CD14-positive monocyte (primary cell): ENCODE measurements at regions not wholly inside any gene's neighbourhood (a gene's known extent, or its start where the extent isn't known, plus 50 kb on each side); places are given as distances from the start of the nearest gene placed in this dataset.

Experiments
- DNase-seq, 3 donors: peaks; one replicate each; pipeline ENCODE4 v3.0.0-alpha.2; 2011 to 2022
- H2AFZ ChIP-seq: 2 replicates; pipeline ENCODE4 v1.6.0; 2012; ENCODE audit warnings: mild to moderate bottlenecking, low read depth, low read length, inconsistent platforms; ENCODE audit not compliant: insufficient read depth, poor library complexity, severe bottlenecking
- H3K27ac ChIP-seq, 2 donors: 1 replicate in 1 of 2; 2 replicates in 1 of 2; pipeline ENCODE4 v1.5.1; 2012 to 2013; ENCODE audit warnings: low read length in 2 of 2, control low read depth in 1 of 2, inconsistent platforms in 1 of 2, low read depth in 1 of 2, mild to moderate bottlenecking in 1 of 2
- H3K27me3 ChIP-seq, 2 donors: one replicate each; pipeline versions ENCODE4 v1.6.0 to v1.6.1; 2011 to 2013; ENCODE audit warnings: low read length in 2 of 2; ENCODE audit not compliant: control insufficient read depth in 2 of 2, insufficient read depth in 2 of 2
- H3K36me3 ChIP-seq, 2 donors: replicated peaks in 1 of 2; 1 replicate in 1 of 2; 2 replicates in 1 of 2; pipeline versions ENCODE4 v1.5.1 to v1.6.1; 2012 to 2013; ENCODE audit warnings: low read length in 2 of 2, control low read depth in 1 of 2, inconsistent platforms in 1 of 2, mild to moderate bottlenecking in 1 of 2; ENCODE audit not compliant: insufficient read depth in 2 of 2, control insufficient read depth in 1 of 2
- H3K4me1 ChIP-seq, 2 donors: 1 replicate in 1 of 2; 2 replicates in 1 of 2; pipeline versions ENCODE4 v1.5.1 to v1.6.1; 2012 to 2013; ENCODE audit warnings: low read length in 2 of 2, control low read depth in 1 of 2, inconsistent platforms in 1 of 2, mild to moderate bottlenecking in 1 of 2, moderate library complexity in 1 of 2; ENCODE audit not compliant: insufficient read depth in 2 of 2, control insufficient read depth in 1 of 2
- H3K4me2 ChIP-seq: replicated peaks from 2 replicates; pipeline ENCODE3; 2012; ENCODE audit warnings: low read length, moderate library complexity, mild to moderate bottlenecking; ENCODE audit not compliant: poor library complexity, severe bottlenecking; ENCODE audit errors: extremely low read depth
- H3K4me3 ChIP-seq, 3 experiments: fragments of 200-600 bp in 1 of 3; sonication (generic) in 1 of 3; replicated peaks in 1 of 3; 1 replicate in 2 of 3; 2 replicates in 1 of 3; pipeline ENCODE4 v1.5.1; 2011 to 2013; ENCODE audit warnings: low read length in 3 of 3, mild to moderate bottlenecking in 3 of 3, control low read depth in 2 of 3, low read depth in 2 of 3, inconsistent platforms in 1 of 3, moderate library complexity in 1 of 3
- H3K79me2 ChIP-seq: 2 replicates; pipeline ENCODE4 v1.6.0; 2012; ENCODE audit warnings: mild to moderate bottlenecking, control low read depth, inconsistent platforms, low read length, moderate library complexity; ENCODE audit not compliant: insufficient read depth
- H3K9ac ChIP-seq: 2 replicates; pipeline ENCODE4 v1.6.0; 2017; ENCODE audit warnings: low read length, mild to moderate bottlenecking; ENCODE audit not compliant: insufficient read depth, poor library complexity, severe bottlenecking
- H3K9me3 ChIP-seq, 2 donors: replicated peaks in 1 of 2; 1 replicate in 1 of 2; 2 replicates in 1 of 2; pipeline versions ENCODE4 v1.5.1 to v1.6.1; 2012 to 2013; ENCODE audit warnings: low read length in 2 of 2, control low read depth in 1 of 2; ENCODE audit not compliant: control insufficient read depth in 1 of 2, insufficient read depth in 1 of 2
- H4K20me1 ChIP-seq: 2 replicates; pipeline ENCODE4 v1.6.0; 2012; ENCODE audit warnings: mild to moderate bottlenecking, low read length, control low read depth, moderate library complexity; ENCODE audit not compliant: insufficient read depth
- H3K27ac Mint-ChIP-seq, 7 donors: one replicate each; pipeline ENCODE4 v1.8.0; 2020; ENCODE audit warnings: mild to moderate bottlenecking in 7 of 7, mixed read lengths in 7 of 7, moderate library complexity in 6 of 7, inconsistent platforms in 2 of 7
- H3K27me3 Mint-ChIP-seq, 3 donors: one replicate each; pipeline ENCODE4 v1.8.0; 2021 to 2022; ENCODE audit warnings: low read depth in 3 of 3, mild to moderate bottlenecking in 3 of 3, mixed read lengths in 3 of 3, moderate library complexity in 3 of 3, inconsistent platforms in 1 of 3
- H3K36me3 Mint-ChIP-seq, 2 donors: one replicate each; pipeline ENCODE4 v1.8.0; 2020; ENCODE audit warnings: mixed read lengths in 2 of 2, inconsistent platforms in 1 of 2, mild to moderate bottlenecking in 1 of 2
- H3K4me1 Mint-ChIP-seq: one replicate; pipeline ENCODE4 v1.8.0; 2020; ENCODE audit warnings: mild to moderate bottlenecking, mixed read lengths
- H3K4me3 Mint-ChIP-seq, 2 donors: one replicate each; pipeline ENCODE4 v1.8.0; 2020; ENCODE audit warnings: mild to moderate bottlenecking in 2 of 2, mixed read lengths in 2 of 2, moderate library complexity in 1 of 2
- H3K9me3 Mint-ChIP-seq, 7 donors: one replicate each; pipeline ENCODE4 v1.8.0; 2020 to 2022; ENCODE audit warnings: mixed read lengths in 7 of 7, mild to moderate bottlenecking in 6 of 7, moderate library complexity in 6 of 7, inconsistent platforms in 2 of 7
- WGBS: methylation state at CpG from one replicate; pipeline ENCODE4 v1.1.5; 2013; ENCODE audit warnings: missing lambda C conversion rate; ENCODE audit not compliant: insufficient coverage; 5-methylcytosine and 5-hydroxymethylcytosine counted together
- intact Hi-C, 2 donors: fragments of 100-400 bp; cut with micrococcal nuclease; formaldehyde crosslinking; loops; one replicate each; pipeline versions ENCODE4 v1.15.0 to v1.15.1; 2023
- TF ChIP-seq, protein P1 (sequence below): fragments of 200-600 bp; IDR thresholded peaks from one replicate; pipeline ENCODE4 v1.8.0; 2022; ENCODE audit warnings: antibody characterized with exemption, mild to moderate bottlenecking

DNA sequence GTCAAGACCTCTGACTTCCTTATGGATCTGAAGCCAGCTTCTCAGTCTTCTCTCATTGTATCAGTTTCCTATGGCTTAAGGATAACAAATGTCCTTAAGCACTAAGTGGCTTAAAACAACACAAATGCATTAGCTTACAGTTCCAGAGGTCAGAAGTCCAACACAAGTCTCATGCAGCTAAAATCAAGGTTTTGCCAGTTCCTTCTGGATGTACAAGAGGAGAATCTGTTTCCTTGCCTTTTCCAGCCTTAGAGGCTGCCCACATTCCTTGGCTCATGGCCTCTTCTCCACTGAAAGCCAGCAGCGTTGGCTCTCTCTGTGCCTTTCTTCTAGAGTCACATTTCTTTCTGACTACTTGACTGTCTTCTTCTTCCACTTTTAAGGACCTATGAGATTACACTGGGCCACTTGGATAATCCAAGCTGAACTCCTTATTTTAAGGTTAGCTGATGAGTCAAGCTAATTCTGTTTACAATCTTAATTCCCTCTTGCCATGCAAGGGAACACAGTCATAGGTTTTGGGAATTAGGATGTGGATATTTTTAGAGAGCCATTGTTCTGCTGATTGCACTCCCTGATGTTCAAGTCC is 179.0 kb downstream of the BCAS1 start:
- H3K4me3 ChIP-seq = no peak overlapping the region
- Mint-ChIP-seq H3K9me3 (peaks cover 0 to 2% (median 0%) of the 10 kb centered on the region in 7 donors), H3K4me3 (no peak overlapping the region), H3K36me3 (peaks cover 0 to 1% of the 10 kb centered on the region in 2 donors), H3K27ac (no peak overlapping the region), H3K4me1 (peaks cover 22% of the 10 kb centered on the region), H3K27me3 (no peaks in the 10 kb centered on the region)
- WGBS = 100% methylated on average over 1 of the region's 1 CpG
- H4K20me1 ChIP-seq = no peaks in the 10 kb centered on the region
- H3K36me3 ChIP-seq = no peaks in the 10 kb centered on the region
- intact Hi-C loops = no loop called here
- H3K27ac ChIP-seq = no peak overlapping the region
- no peaks in the 10 kb centered on the region for H3K79me2 ChIP-seq
- no peak overlapping the region for H2AFZ ChIP-seq
- TF ChIP-seq, protein P1, sequence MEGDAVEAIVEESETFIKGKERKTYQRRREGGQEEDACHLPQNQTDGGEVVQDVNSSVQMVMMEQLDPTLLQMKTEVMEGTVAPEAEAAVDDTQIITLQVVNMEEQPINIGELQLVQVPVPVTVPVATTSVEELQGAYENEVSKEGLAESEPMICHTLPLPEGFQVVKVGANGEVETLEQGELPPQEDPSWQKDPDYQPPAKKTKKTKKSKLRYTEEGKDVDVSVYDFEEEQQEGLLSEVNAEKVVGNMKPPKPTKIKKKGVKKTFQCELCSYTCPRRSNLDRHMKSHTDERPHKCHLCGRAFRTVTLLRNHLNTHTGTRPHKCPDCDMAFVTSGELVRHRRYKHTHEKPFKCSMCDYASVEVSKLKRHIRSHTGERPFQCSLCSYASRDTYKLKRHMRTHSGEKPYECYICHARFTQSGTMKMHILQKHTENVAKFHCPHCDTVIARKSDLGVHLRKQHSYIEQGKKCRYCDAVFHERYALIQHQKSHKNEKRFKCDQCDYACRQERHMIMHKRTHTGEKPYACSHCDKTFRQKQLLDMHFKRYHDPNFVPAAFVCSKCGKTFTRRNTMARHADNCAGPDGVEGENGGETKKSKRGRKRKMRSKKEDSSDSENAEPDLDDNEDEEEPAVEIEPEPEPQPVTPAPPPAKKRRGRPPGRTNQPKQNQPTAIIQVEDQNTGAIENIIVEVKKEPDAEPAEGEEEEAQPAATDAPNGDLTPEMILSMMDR = no peak
- H3K27me3 ChIP-seq = no peaks in the 10 kb centered on the region
- peaks cover 4 to 7% of the 10 kb centered on the region in 2 donors for H3K4me1 ChIP-seq
- H3K4me2 ChIP-seq = no peak overlapping the region
- no peak for DNase-seq
- H3K9me3 ChIP-seq = no peaks in the 10 kb centered on the region
- H3K9ac ChIP-seq = no peak overlapping the region

DNA sequence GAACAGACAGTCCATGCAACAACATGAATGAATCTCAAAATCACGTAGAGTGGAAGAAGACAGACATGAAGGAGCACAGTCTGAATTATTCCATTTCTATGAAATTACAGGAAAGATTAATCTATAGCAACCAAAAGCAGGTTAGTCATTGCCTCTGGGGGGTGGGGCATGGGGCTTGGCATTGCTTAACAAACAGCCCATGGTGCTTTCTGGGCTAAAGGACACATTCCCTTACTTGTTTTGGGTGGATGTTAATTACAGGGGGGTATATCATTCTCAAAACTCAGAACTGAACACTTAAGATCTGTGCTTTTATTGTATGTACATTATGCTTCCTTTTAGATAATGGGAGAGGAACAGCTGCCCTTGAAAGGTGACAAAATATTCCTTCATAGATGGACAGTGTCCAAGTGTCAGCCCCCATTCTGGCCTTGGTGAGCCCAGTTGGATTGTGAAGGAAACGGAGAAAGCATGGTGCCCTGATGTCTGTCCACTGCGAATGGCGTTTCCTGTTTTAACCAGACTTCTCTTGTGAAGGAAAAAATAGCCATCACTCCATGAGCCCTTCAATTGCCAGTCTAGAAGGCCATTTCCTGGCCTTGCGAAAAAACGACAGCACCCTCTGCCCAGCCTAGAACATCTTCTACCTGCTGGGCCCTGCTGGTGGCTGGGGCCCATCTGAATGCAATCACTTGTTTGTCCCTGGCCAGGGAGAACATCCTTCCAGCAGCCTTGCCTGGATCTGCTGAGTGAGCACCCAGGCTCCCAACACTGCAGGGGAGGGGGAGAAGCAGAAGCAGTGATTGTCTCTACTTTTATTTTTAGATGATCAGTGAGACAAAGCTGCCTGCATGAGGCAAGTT is 179.7 kb downstream of the BCAS1 start:
- no peak overlapping the region for H3K4me3 ChIP-seq
- peaks cover 0 to 1% of the 10 kb centered on the region in 2 donors for H3K36me3 Mint-ChIP-seq
- no peaks in the 10 kb centered on the region for H3K27me3 Mint-ChIP-seq
- H3K9ac ChIP-seq = no peak overlapping the region
- no peaks in the 10 kb centered on the region for H3K79me2 ChIP-seq
- no peaks in the 10 kb centered on the region for H4K20me1 ChIP-seq
- no peak overlapping the region for H3K4me2 ChIP-seq
- intact Hi-C loops = no loop called here
- TF ChIP-seq, protein P1 = no peak
- H3K36me3 ChIP-seq = no peaks in the 10 kb centered on the region
- H3K27ac ChIP-seq = no peak overlapping the region
- H3K9me3 ChIP-seq = no peaks in the 10 kb centered on the region
- H2AFZ ChIP-seq = no peak overlapping the region
- peaks cover 4 to 7% of the 10 kb centered on the region in 2 donors for H3K4me1 ChIP-seq
- H3K27ac Mint-ChIP-seq = peak overlapping the region in 1 of 7 donors; percentile 36
- no peak overlapping the region for H3K4me3 Mint-ChIP-seq
- H3K9me3 Mint-ChIP-seq = peaks cover 0 to 2% (median 0%) of the 10 kb centered on the region in 7 donors
- DNase-seq = peak in 1 of 3 donors; percentile 27
- H3K4me1 Mint-ChIP-seq = peaks cover 22% of the 10 kb centered on the region
- H3K27me3 ChIP-seq = no peaks in the 10 kb centered on the region
- WGBS = 79% methylated on average over 3 of the region's 6 CpGs
